B cell (primary cell): ENCODE measurements at regions not wholly inside any gene's neighbourhood (a gene's known extent, or its start where the extent isn't known, plus 50 kb on each side); places are given as distances from the start of the nearest gene placed in this dataset.

ENCODE experiments used
- ATAC-seq: fragments of 200-7000 bp; cut with Tn5 transposase; one replicate; pipeline ENCODE4 v1.10.0; 2021; ENCODE audit warnings: low read depth, mild to moderate bottlenecking, moderate number of reproducible peaks, moderate library complexity
- CTCF ChIA-PET: fragments of 350-600 bp; sonication (Branson Sonifier 250); formaldehyde crosslinking; loops from one replicate; lab custom pipeline; 2021; ENCODE audit warnings: antibody characterized with exemption, inconsistent platforms; lab: Charles Lee
- POLR2A ChIA-PET: fragments of 350-600 bp; sonication (Branson Sonifier 250); formaldehyde crosslinking; loops from one replicate; lab custom pipeline; 2021; ENCODE audit warnings: antibody characterized with exemption; lab: Charles Lee
- DNase-seq: peaks from one replicate; pipeline ENCODE4 v3.0.0; 2013
- H2AFZ ChIP-seq: 2 replicates; pipeline ENCODE4 v1.6.1; 2012; ENCODE audit warnings: mild to moderate bottlenecking, low read depth, low read length; ENCODE audit not compliant: insufficient read depth, poor library complexity, severe bottlenecking
- H3K27ac ChIP-seq, 2 donors: 1 replicate in 1 of 2; 2 replicates in 1 of 2; pipeline ENCODE4 v1.5.1; 2012 to 2013; ENCODE audit warnings: low read length in 2 of 2, mild to moderate bottlenecking in 2 of 2, moderate library complexity in 1 of 2
- H3K27me3 ChIP-seq, 4 experiments: fragments of 200-600 bp in 1 of 4; sonication (generic) in 1 of 4; replicated peaks in 1 of 4; 1 replicate in 2 of 4; 2 replicates in 2 of 4; pipeline versions ENCODE4 v1.6.1 to v1.7.0; 2013 to 2016; ENCODE audit warnings: low read length in 3 of 4, mild to moderate bottlenecking in 2 of 4, mixed read lengths in 1 of 4, moderate library complexity in 1 of 4; ENCODE audit not compliant: insufficient read depth in 4 of 4, control insufficient read depth in 3 of 4; ENCODE audit errors: control extremely low read depth in 1 of 4
- H3K36me3 ChIP-seq, 2 experiments: replicated peaks in 1 of 2; 1 replicate in 1 of 2; 2 replicates in 1 of 2; pipeline versions ENCODE4 v1.6.1 to v1.7.1; 2013; ENCODE audit warnings: low read length in 1 of 2; ENCODE audit not compliant: insufficient read depth in 2 of 2, control insufficient read depth in 1 of 2; ENCODE audit errors: control extremely low read depth in 1 of 2, extremely low read depth in 1 of 2
- H3K4me1 ChIP-seq, 2 donors: fragments of 200-600 bp in 1 of 2; sonication (generic) in 1 of 2; 1 replicate in 1 of 2; 2 replicates in 1 of 2; pipeline versions ENCODE4 v1.5.1 to v1.6.1; 2013 to 2017; ENCODE audit warnings: low read length in 2 of 2; ENCODE audit not compliant: control insufficient read depth in 2 of 2, insufficient read depth in 2 of 2
- H3K4me2 ChIP-seq: replicated peaks from 2 replicates; pipeline ENCODE3; 2012; ENCODE audit warnings: mild to moderate bottlenecking, low read depth, low read length; ENCODE audit not compliant: poor library complexity, severe bottlenecking
- H3K4me3 ChIP-seq, 5 experiments: fragments of 200-600 bp in 1 of 5; sonication (generic) in 1 of 5; 1 replicate in 3 of 5; 2 replicates in 2 of 5; pipeline versions ENCODE4 v1.5.1 to v1.7.0; 2011 to 2016; ENCODE audit warnings: low read length in 4 of 5, mild to moderate bottlenecking in 4 of 5, low read depth in 2 of 5, control low read depth in 1 of 5, moderate library complexity in 1 of 5; ENCODE audit not compliant: insufficient read depth in 1 of 5; ENCODE audit errors: control extremely low read depth in 1 of 5, extremely low read depth in 1 of 5
- H3K79me2 ChIP-seq: fragments of 200-600 bp; sonication (generic); one replicate; pipeline ENCODE4 v1.6.0; 2016; ENCODE audit warnings: low read length; ENCODE audit not compliant: control insufficient read depth, insufficient read depth
- H3K9ac ChIP-seq: fragments of 200-600 bp; sonication (generic); 2 replicates; pipeline ENCODE4 v1.6.1; 2017; ENCODE audit warnings: mild to moderate bottlenecking, low read length, moderate library complexity
- H3K9me3 ChIP-seq, 3 donors: one replicate each; pipeline versions ENCODE4 v1.6.1 to v1.7.1; 2013; ENCODE audit warnings: low read length in 2 of 3; ENCODE audit not compliant: control insufficient read depth in 2 of 3, insufficient read depth in 1 of 3; ENCODE audit errors: control extremely low read depth in 1 of 3
- H4K20me1 ChIP-seq: 2 replicates; pipeline ENCODE4 v1.6.0; 2012; ENCODE audit warnings: mild to moderate bottlenecking, low read length; ENCODE audit not compliant: insufficient read depth, control insufficient read depth, poor library complexity, severe bottlenecking
- H3K27ac Mint-ChIP-seq: one replicate; pipeline ENCODE4 v1.8.0; 2021; ENCODE audit warnings: mixed read lengths
- H3K27me3 Mint-ChIP-seq: one replicate; pipeline ENCODE4 v1.8.0; 2021; ENCODE audit warnings: mixed read lengths
- H3K4me1 Mint-ChIP-seq: one replicate; pipeline ENCODE4 v1.8.0; 2021; ENCODE audit warnings: mixed read lengths
- H3K4me3 Mint-ChIP-seq: one replicate; pipeline ENCODE4 v1.8.0; 2021; ENCODE audit warnings: mixed read lengths
- H3K9me3 Mint-ChIP-seq: one replicate; pipeline ENCODE4 v1.8.0; 2022; ENCODE audit warnings: mixed read lengths; ENCODE audit not compliant: insufficient read depth
- CTCF ChIP-seq: fragments of 200-600 bp; IDR thresholded peaks from one replicate; pipeline ENCODE4 v1.8.0; 2022; ENCODE audit warnings: antibody characterized with exemption, mild to moderate bottlenecking
- EZH2 ChIP-seq: IDR thresholded peaks from 2 replicates; pipeline ENCODE4 v1.6.1; 2012; ENCODE audit warnings: borderline replicate concordance, low read depth, mild to moderate bottlenecking, moderate library complexity, low read length; ENCODE audit not compliant: insufficient read depth, poor library complexity, severe bottlenecking
- WGBS: methylation state at CpG from one replicate; pipeline ENCODE4 v1.1.5; 2013; ENCODE audit warnings: missing lambda C conversion rate; ENCODE audit not compliant: insufficient coverage; 5-methylcytosine and 5-hydroxymethylcytosine counted together
- intact Hi-C: fragments of 100-400 bp; cut with micrococcal nuclease; formaldehyde crosslinking; loops from one replicate; pipeline ENCODE4 v1.10.0; 2022

- intact Hi-C loops: no loop called here
- H3K36me3 ChIP-seq: no peaks in the 10 kb centered on the region
- Mint-ChIP-seq H3K27me3 (no peaks in the 10 kb centered on the region), H3K27ac (no peak overlapping the region), H3K9me3 (no peaks in the 10 kb centered on the region), H3K4me3 (no peak overlapping the region), H3K4me1 (no peaks in the 10 kb centered on the region)
- WGBS: no CpG with 5 or more reads among the region's 3 CpGs
- H3K4me3 ChIP-seq: no peak overlapping the region
- no peaks in the 10 kb centered on the region for H3K27me3 ChIP-seq
- no peak overlapping the region for H2AFZ ChIP-seq
- no peak for TF ChIP-seq CTCF
- TF ChIP-seq EZH2: no peak
- H3K9me3 ChIP-seq: no peaks in the 10 kb centered on the region
- H3K4me2 ChIP-seq: no peak overlapping the region
- ChIA-PET CTCF (no interaction called here), POLR2A (no interaction called here)
- ATAC-seq (no peak), DNase-seq (no peak)
- H4K20me1 ChIP-seq: no peaks in the 10 kb centered on the region
- H3K79me2 ChIP-seq: no peaks in the 10 kb centered on the region
- no peak overlapping the region for H3K27ac ChIP-seq
- no peaks in the 10 kb centered on the region for H3K4me1 ChIP-seq
- no peak overlapping the region for H3K9ac ChIP-seq
Observed at GRCh38 chr6:82832811-82833210, 232.8 kb downstream of the UBE3D start.

- Histone ChIP-seq H3K27ac (no peak overlapping the region), H3K4me1 (no peaks in the 10 kb centered on the region), H2AFZ (no peak overlapping the region), H3K4me2 (no peak overlapping the region), H3K9me3 (no peaks in the 10 kb centered on the region), H3K9ac (no peak overlapping the region), H3K79me2 (no peaks in the 10 kb centered on the region), H3K27me3 (no peaks in the 10 kb centered on the region), H3K4me3 (no peak overlapping the region), H3K36me3 (no peaks in the 10 kb centered on the region), H4K20me1 (no peaks in the 10 kb centered on the region)
- no peaks in the 10 kb centered on the region for H3K9me3 Mint-ChIP-seq
- DNase-seq: no peak
- ChIA-PET CTCF (no interaction called here), POLR2A (no interaction called here)
- H3K4me1 Mint-ChIP-seq: no peaks in the 10 kb centered on the region
- no peak for TF ChIP-seq EZH2
- TF ChIP-seq CTCF: no peak
- no CpG with 5 or more reads among the region's 2 CpGs for whole genome bisulfite sequencing
- H3K4me3 Mint-ChIP-seq: no peak overlapping the region
- ATAC-seq: no peak
- no peak overlapping the region for H3K27ac Mint-ChIP-seq
- no peaks in the 10 kb centered on the region for H3K27me3 Mint-ChIP-seq
- intact Hi-C loops: no loop called here
Observed at GRCh38 chr6:82833481-82833880, 232.2 kb downstream of the UBE3D start.
